HepG2 (cell line): ENCODE measurements at regions not wholly inside any gene's neighbourhood (a gene's known extent, or its start where the extent isn't known, plus 50 kb on each side); places are given as distances from the start of the nearest gene placed in this dataset.

Source experiments
- ATAC-seq: fragments of 200-7000 bp; cut with Tn5 transposase; 3 replicates; pipeline ENCODE4 v1.9.1; 2020; ENCODE audit warnings: mild to moderate bottlenecking, moderate library complexity
- BruUV-seq: library from RNA; stranded (reverse); fragments of 400-500 nt; replicated peaks from 2 replicates; lab custom pipeline; 2021; lab: Mats Ljungman, UMichigan
- CTCF ChIA-PET: fragments of 300-600 bp; formaldehyde crosslinking; extraction: SDS; loops from one replicate; lab custom pipeline; 2021; ENCODE audit warnings: low total read pairs, inconsistent platforms, low intra/inter-chr PET ratio; lab: Yijun Ruan, JAX
- POLR2A ChIA-PET: fragments of 350-600 bp; sonication (Branson Sonifier 250); formaldehyde crosslinking; loops from one replicate; lab custom pipeline; 2020; ENCODE audit warnings: antibody characterized with exemption, inconsistent platforms; lab: Yijun Ruan, JAX
- DNase-seq: peaks from one replicate; pipeline ENCODE4 v3.0.0-alpha.2; 2015; ENCODE audit warnings: low spot score
- FAIRE-seq: peaks from 3 replicates; lab custom pipeline; 2011; peaks lifted over from hg19 to GRCh38; lab: Jason Lieb, UNC
- H2AFZ ChIP-seq: one replicate; pipeline ENCODE4 v1.6.1; 2011; ENCODE audit warnings: low read length, inconsistent platforms
- H3K27ac ChIP-seq: fragments of 300-600 bp; 3 replicates; pipeline ENCODE4 v1.8.0; 2011; ENCODE audit warnings: mixed run types, mild to moderate bottlenecking, mixed read lengths, low read length, inconsistent platforms; ENCODE audit not compliant: insufficient read depth; ENCODE audit errors: extremely low read length
- H3K27me3 ChIP-seq, 2 experiments: fragments of 200-600 bp in 1 of 2; 2 replicates in 1 of 2; 3 replicates in 1 of 2; pipeline versions ENCODE4 v1.6.0 to v1.8.0; 2011; ENCODE audit warnings: low read length in 2 of 2, mild to moderate bottlenecking in 2 of 2, moderate library complexity in 2 of 2, inconsistent platforms in 1 of 2; ENCODE audit not compliant: insufficient read depth in 2 of 2, control insufficient read depth in 1 of 2
- H3K36me3 ChIP-seq, 2 experiments: fragments of 200-600 bp in 1 of 2; replicated peaks in 1 of 2; 2 replicates in 1 of 2; 3 replicates in 1 of 2; pipeline versions ENCODE4 v1.5.1 to v1.8.0; 2011; ENCODE audit warnings: low read length in 2 of 2, inconsistent platforms in 1 of 2; ENCODE audit not compliant: insufficient read depth in 2 of 2, control insufficient read depth in 1 of 2
- H3K4me1 ChIP-seq: 2 replicates; pipeline ENCODE4 v1.5.1; 2012; ENCODE audit warnings: low read length, inconsistent platforms; ENCODE audit not compliant: insufficient read depth
- H3K4me2 ChIP-seq: 2 replicates; pipeline ENCODE4 v1.6.0; 2011; ENCODE audit warnings: low read depth, low read length, inconsistent platforms
- H3K4me3 ChIP-seq, 3 experiments: fragments of 200-600 bp in 1 of 3; sonication (generic), shearing (Covaris generic) in 1 of 3; replicated peaks in 1 of 3; 2 replicates each; pipeline ENCODE4 v1.5.1; 2011 to 2016; ENCODE audit warnings: low read length in 3 of 3, inconsistent platforms in 2 of 3, low read depth in 2 of 3, mild to moderate bottlenecking in 2 of 3, control low read depth in 1 of 3, mixed read lengths in 1 of 3; ENCODE audit not compliant: insufficient read depth in 1 of 3
- H3K79me2 ChIP-seq: one replicate; pipeline ENCODE4 v1.6.1; 2011; ENCODE audit warnings: low read length, inconsistent platforms; ENCODE audit not compliant: insufficient read depth
- H3K9ac ChIP-seq: 2 replicates; pipeline ENCODE4 v1.6.0; 2011; ENCODE audit warnings: mild to moderate bottlenecking, low read depth, low read length, inconsistent platforms; ENCODE audit not compliant: insufficient read depth
- H3K9me3 ChIP-seq: 2 replicates; pipeline ENCODE4 v1.5.1; 2012; ENCODE audit warnings: mild to moderate bottlenecking, low read length
- H4K20me1 ChIP-seq: 2 replicates; pipeline ENCODE4 v1.6.0; 2011; ENCODE audit warnings: inconsistent platforms, mild to moderate bottlenecking, low read length, moderate library complexity; ENCODE audit not compliant: insufficient read depth
- CSRNP1 ChIP-seq: sonication (generic); formaldehyde crosslinking; IDR thresholded peaks from 2 replicates; pipeline ENCODE4 v1.8.1; 2023; ENCODE audit warnings: mild to moderate bottlenecking, missing genetic modification reagents
- DMAP1 ChIP-seq: IDR thresholded peaks from 2 replicates; pipeline ENCODE4 v1.6.1; 2016
- GTF3A ChIP-seq: sonication (generic); formaldehyde crosslinking; conservative IDR thresholded peaks from 2 replicates; pipeline ENCODE4 v1.4.0; 2020; ENCODE audit warnings: mild to moderate bottlenecking, missing genetic modification reagents
- MNT ChIP-seq: fragments of 450-650 bp; IDR thresholded peaks from 2 replicates; pipeline ENCODE4 v1.6.1; 2016
- NCOA1 ChIP-seq: sonication (generic); formaldehyde crosslinking; IDR thresholded peaks from 2 replicates; pipeline ENCODE4 v1.9.0; 2021; ENCODE audit warnings: missing genetic modification reagents
- NPAS2 ChIP-seq: sonication (generic); formaldehyde crosslinking; IDR thresholded peaks from 2 replicates; pipeline ENCODE4 v1.8.0; 2022; ENCODE audit warnings: mild to moderate bottlenecking, missing genetic modification reagents, borderline replicate concordance
- RARG ChIP-seq: sonication (generic); formaldehyde crosslinking; IDR thresholded peaks from 2 replicates; pipeline ENCODE4 v1.4.0; 2020; ENCODE audit warnings: low read depth, mild to moderate bottlenecking, missing genetic modification reagents
- ZBTB7B ChIP-seq: sonication (generic); formaldehyde crosslinking; IDR thresholded peaks from 2 replicates; pipeline ENCODE4 v1.4.0; 2020; ENCODE audit warnings: missing genetic modification reagents
- ZFP36 ChIP-seq: fragments of 150-350 bp; IDR thresholded peaks from 2 replicates; pipeline ENCODE4 v1.6.1; 2018; ENCODE audit warnings: borderline replicate concordance, low read length, low read depth; ENCODE audit not compliant: partially characterized antibody
- ZMAT3 ChIP-seq: sonication (generic); formaldehyde crosslinking; conservative IDR thresholded peaks from 2 replicates; pipeline ENCODE4 v1.7.0; 2021; ENCODE audit warnings: missing genetic modification reagents
- ZNF558 ChIP-seq: sonication (generic); formaldehyde crosslinking; IDR thresholded peaks from 2 replicates; pipeline ENCODE4 v1.9.0; 2022; ENCODE audit warnings: mild to moderate bottlenecking, missing genetic modification reagents, borderline replicate concordance
- ZNF839 ChIP-seq: sonication (generic); formaldehyde crosslinking; IDR thresholded peaks from 2 replicates; pipeline ENCODE4 v1.4.0; 2020; ENCODE audit warnings: missing genetic modification reagents, mild to moderate bottlenecking, borderline replicate concordance
- WGBS: methylation state at CpG from one replicate; pipeline ENCODE4 v1.1.6; 2017; ENCODE audit warnings: low lambda C conversion rate; 5-methylcytosine and 5-hydroxymethylcytosine counted together
- in situ Hi-C: cut with HindIII; loops from 2 replicates; pipeline ENCODE4 v1.10.0; 2017; ENCODE audit warnings: low pct_unique_long_range_greater_than_20kb; ENCODE audit not compliant: extremely low pct_ligation_motif_present
- intact Hi-C: fragments of 100-400 bp; cut with micrococcal nuclease; formaldehyde crosslinking; loops from one replicate; pipeline ENCODE4 v1.10.0; 2022; ENCODE audit not compliant: unreplicated experiment
- TF ChIP-seq, protein P1 (sequence below): sonication (generic); formaldehyde crosslinking; IDR thresholded peaks from 2 replicates; pipeline ENCODE4 v1.4.0; 2020; ENCODE audit warnings: mild to moderate bottlenecking, low read depth, missing genetic modification reagents

- WGBS: 21% methylated on average over 2 of the region's 2 CpGs
Observed at GRCh38 chr5:6950250-6950649, 237.0 kb downstream of the TENT4A start.

DNA sequence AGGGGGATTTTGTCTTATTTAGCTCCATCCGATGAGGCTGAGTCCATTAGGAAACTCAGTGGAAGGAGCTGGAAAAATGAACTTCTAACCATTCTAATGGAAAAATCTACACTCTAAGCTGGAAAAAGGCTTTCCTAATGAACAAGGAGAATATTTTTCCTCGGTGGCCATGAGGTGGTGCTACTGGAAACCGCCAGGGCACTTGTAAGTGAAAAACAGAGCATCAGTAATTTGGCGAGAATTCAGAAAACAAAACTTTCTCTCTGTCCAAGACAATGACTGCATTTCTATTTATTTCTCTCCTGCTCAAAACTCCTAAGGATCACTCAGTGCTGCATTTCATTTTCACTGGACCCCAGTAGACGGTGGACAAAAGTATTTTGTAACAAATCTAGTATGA, 237.6 kb downstream of the TENT4A start:
- FAIRE-seq: no peak
- no peak for TF ChIP-seq ZNF839 (CRISPR knock-in tag)
- TF ChIP-seq, protein P1, sequence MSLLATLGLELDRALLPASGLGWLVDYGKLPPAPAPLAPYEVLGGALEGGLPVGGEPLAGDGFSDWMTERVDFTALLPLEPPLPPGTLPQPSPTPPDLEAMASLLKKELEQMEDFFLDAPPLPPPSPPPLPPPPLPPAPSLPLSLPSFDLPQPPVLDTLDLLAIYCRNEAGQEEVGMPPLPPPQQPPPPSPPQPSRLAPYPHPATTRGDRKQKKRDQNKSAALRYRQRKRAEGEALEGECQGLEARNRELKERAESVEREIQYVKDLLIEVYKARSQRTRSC (CRISPR knock-in tag): no peak
- TF ChIP-seq ZBTB7B (CRISPR knock-in tag): no peak
- no peak for TF ChIP-seq MNT
- TF ChIP-seq GTF3A (CRISPR knock-in tag): no peak
- TF ChIP-seq RARG (CRISPR knock-in tag): no peak
- no peak for TF ChIP-seq NCOA1 (CRISPR knock-in tag)
- no peak for TF ChIP-seq ZNF558
- no peak for TF ChIP-seq NPAS2 (CRISPR knock-in tag)
- TF ChIP-seq ZFP36: no peak
- no peak for TF ChIP-seq ZMAT3
- TF ChIP-seq CSRNP1 (CRISPR knock-in tag): no peak
- intact Hi-C loops (no loop called here), in situ Hi-C loops (no loop called here)
- no peaks in the 10 kb centered on the region for H4K20me1 ChIP-seq
- CTCF ChIA-PET: no interaction called here
- DNase-seq: no peak
- no peaks in the 10 kb centered on the region for H3K4me1 ChIP-seq
- 23% methylated on average over 5 of the region's 5 CpGs for WGBS
- POLR2A ChIA-PET: no interaction called here
- H3K27ac ChIP-seq: no peak overlapping the region
- H3K27me3 ChIP-seq: no peaks in the 10 kb centered on the region
- H3K4me2 ChIP-seq: no peak overlapping the region
- H3K4me3 ChIP-seq: no peak overlapping the region
- no TSS peak for BruUV-seq
- H3K9me3 ChIP-seq: no peaks in the 10 kb centered on the region
- no peaks in the 10 kb centered on the region for H3K79me2 ChIP-seq
- no peak overlapping the region for H3K9ac ChIP-seq
- ATAC-seq: no peak
- H2AFZ ChIP-seq: no peak overlapping the region
- H3K36me3 ChIP-seq: no peaks in the 10 kb centered on the region

More at GRCh38 chr5:6950250-6950649, 237.0 kb downstream of the TENT4A start:
- H3K79me2 ChIP-seq: no peaks in the 10 kb centered on the region
- H3K9me3 ChIP-seq: no peaks in the 10 kb centered on the region
- intact Hi-C loops (no loop called here), in situ Hi-C loops (no loop called here)
- no peaks in the 10 kb centered on the region for H3K27me3 ChIP-seq
- BruUV-seq: no TSS peak
- no peak overlapping the region for H2AFZ ChIP-seq
- ATAC-seq: no peak
- no peaks in the 10 kb centered on the region for H3K36me3 ChIP-seq
- no peak overlapping the region for H3K27ac ChIP-seq
- FAIRE-seq: no peak
- H3K4me3 ChIP-seq: no peak overlapping the region
- ChIA-PET CTCF (no interaction called here), POLR2A (no interaction called here)
- H3K9ac ChIP-seq: no peak overlapping the region
- no peaks in the 10 kb centered on the region for H4K20me1 ChIP-seq
- H3K4me1 ChIP-seq: no peaks in the 10 kb centered on the region
- H3K4me2 ChIP-seq: no peak overlapping the region
- no peak for TF ChIP-seq DMAP1 (CRISPR knock-in tag)
- DNase-seq: no peak
